ENCODE measurements at regions not wholly inside any gene's neighbourhood (a gene's known extent, or its start where the extent isn't known, plus 50 kb on each side); places are given as distances from the start of the nearest gene placed in this dataset.

DNA sequence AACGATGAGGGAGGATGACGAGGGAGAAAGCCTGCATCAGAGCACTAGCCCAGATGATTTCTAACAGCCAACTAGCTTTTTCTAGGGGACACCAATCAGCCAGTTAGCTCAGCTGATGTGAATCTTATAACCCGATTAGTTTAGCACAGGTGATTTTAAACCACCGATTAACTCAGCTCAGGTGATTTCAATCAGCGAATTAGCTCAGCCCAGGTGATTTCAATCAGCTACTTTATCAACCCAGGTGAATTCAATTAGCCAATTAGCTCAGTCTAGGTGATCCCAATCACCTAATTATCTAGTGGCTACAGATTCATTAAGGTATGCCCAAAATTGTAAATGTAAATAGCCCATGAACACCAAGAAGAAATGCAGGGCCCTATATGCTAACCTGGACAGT, 146.9 kb downstream of the ZNF486 start:
- TF ChIP-seq CTCF (IDR thresholded peaks at IDR 0.05) (no peak), ZFX (IDR thresholded peaks at IDR 0.05; ENCODE audit: borderline replicate concordance) (no peak)

Data from 22Rv1 (cell line).